ENCODE measurements at regions not wholly inside any gene's neighbourhood (a gene's known extent, or its start where the extent isn't known, plus 50 kb on each side); places are given as distances from the start of the nearest gene placed in this dataset.

GRCh38 chr5:117776977-117777376 lies 1202.4 kb upstream of the SEMA6A start:
- no peak for TF ChIP-seq HDAC6 (IDR thresholded peaks at IDR 0.05; ENCODE audit: unreplicated experiment)
- no peak for TF ChIP-seq NBN (IDR thresholded peaks at IDR 0.05)
- no peak for TF ChIP-seq RAD21 (IDR thresholded peaks at IDR 0.05; ENCODE audit: insufficient read depth, low read depth, low read length)
- no peak for TF ChIP-seq POLR2AphosphoS5 (IDR thresholded peaks at IDR 0.05; ENCODE audit: low read length)
- TF ChIP-seq EP300 (IDR thresholded peaks at IDR 0.05; ENCODE audit: borderline replicate concordance in 1 of 2, control insufficient read depth in 1 of 2, low read depth in 2 of 2, low read length in 2 of 2): no peak
- TF ChIP-seq FOXK2 (IDR thresholded peaks at IDR 0.05): no peak
- no peak for TF ChIP-seq EZH2 (IDR thresholded peaks at IDR 0.05; ENCODE audit: borderline replicate concordance, control insufficient read depth, low read depth, low read length)
- no peak for TF ChIP-seq CTCF (IDR thresholded peaks at IDR 0.05 in 2 of 3, conservative IDR thresholded peaks at IDR 0.05 in 1 of 3; ENCODE audit: control insufficient read depth in 2 of 3, extremely low read depth in 1 of 3, insufficient read depth in 1 of 3, low read depth in 3 of 3, low read length in 3 of 3)
- TF ChIP-seq SMC3 (IDR thresholded peaks at IDR 0.05; ENCODE audit: borderline replicate concordance, low read length): no peak
- no peak for TF ChIP-seq MTA2 (IDR thresholded peaks at IDR 0.05; ENCODE audit: low read depth)
- TF ChIP-seq PAX5 (IDR thresholded peaks at IDR 0.05; ENCODE audit: borderline replicate concordance, low read depth, low read length): no peak
- no peak for TF ChIP-seq USF2 (IDR thresholded peaks at IDR 0.05; ENCODE audit: borderline replicate concordance, low read depth, low read length)
- no peak for TF ChIP-seq BCL11A (IDR thresholded peaks at IDR 0.05; ENCODE audit: low read depth, low read length)

Data from GM12878 (cell line).